CD4-positive, alpha-beta T cell (primary cell): ENCODE measurements at regions not wholly inside any gene's neighbourhood (a gene's known extent, or its start where the extent isn't known, plus 50 kb on each side); places are given as distances from the start of the nearest gene placed in this dataset.

Experiments
- ATAC-seq: fragments of 200-7000 bp; cut with Tn5 transposase; one replicate; pipeline ENCODE4 v1.10.0; 2022; ENCODE audit warnings: mild to moderate bottlenecking; ENCODE audit not compliant: poor library complexity
- CTCF ChIA-PET: fragments of 350-600 bp; sonication (Branson Sonifier 250); formaldehyde crosslinking; loops from one replicate; lab custom pipeline; 2021; ENCODE audit warnings: antibody characterized with exemption, inconsistent platforms; lab: Charles Lee
- POLR2A ChIA-PET: fragments of 350-600 bp; sonication (Branson Sonifier 250); formaldehyde crosslinking; loops from one replicate; lab custom pipeline; 2021; ENCODE audit warnings: antibody characterized with exemption, inconsistent platforms; lab: Charles Lee
- DNase-seq, 14 experiments: peaks; one replicate each; pipeline ENCODE4 v3.0.0-alpha.2; 2013 to 2020; ENCODE audit warnings: mixed read lengths in 2 of 14
- H3K27ac ChIP-seq, 2 donors: one replicate each; pipeline versions ENCODE4 v1.5.1 to v1.7.0; 2013; ENCODE audit warnings: low read length in 2 of 2, low read depth in 1 of 2, mild to moderate bottlenecking in 1 of 2
- H3K27me3 ChIP-seq, 2 experiments: 1 replicate in 1 of 2; 2 replicates in 1 of 2; pipeline versions ENCODE4 v1.6.1 to v1.7.0; 2013; ENCODE audit warnings: low read length in 2 of 2, control low read depth in 1 of 2, mild to moderate bottlenecking in 1 of 2, moderate library complexity in 1 of 2; ENCODE audit not compliant: insufficient read depth in 2 of 2, control insufficient read depth in 1 of 2
- H3K36me3 ChIP-seq: one replicate; pipeline ENCODE4 v1.6.1; 2013; ENCODE audit warnings: low read length, control low read depth; ENCODE audit not compliant: insufficient read depth
- H3K4me1 ChIP-seq: one replicate; pipeline ENCODE4 v1.6.1; 2013; ENCODE audit warnings: low read length, control low read depth; ENCODE audit not compliant: insufficient read depth
- H3K4me3 ChIP-seq: one replicate; pipeline ENCODE4 v1.5.1; 2013; ENCODE audit warnings: mild to moderate bottlenecking, low read length, moderate library complexity
- H3K9me3 ChIP-seq, 2 experiments: 1 replicate in 1 of 2; 2 replicates in 1 of 2; pipeline versions ENCODE4 v1.6.1 to v1.7.0; 2013; ENCODE audit warnings: low read length in 2 of 2, mild to moderate bottlenecking in 2 of 2, control low read depth in 1 of 2, moderate library complexity in 1 of 2; ENCODE audit not compliant: control insufficient read depth in 1 of 2, insufficient read depth in 1 of 2
- H3K27ac Mint-ChIP-seq: one replicate; pipeline ENCODE4 v1.8.0; 2020; ENCODE audit warnings: mixed read lengths
- H3K27me3 Mint-ChIP-seq: one replicate; pipeline ENCODE4 v1.8.0; 2021; ENCODE audit warnings: mixed read lengths
- H3K36me3 Mint-ChIP-seq: one replicate; pipeline ENCODE4 v1.8.0; 2021; ENCODE audit warnings: low read depth, mixed read lengths
- H3K4me1 Mint-ChIP-seq: one replicate; pipeline ENCODE4 v1.8.0; 2021; ENCODE audit warnings: low read depth, mixed read lengths
- H3K4me3 Mint-ChIP-seq: one replicate; pipeline ENCODE4 v1.8.0; 2020; ENCODE audit warnings: mild to moderate bottlenecking, mixed read lengths
- H3K9me3 Mint-ChIP-seq: one replicate; pipeline ENCODE4 v1.8.0; 2020; ENCODE audit warnings: mixed read lengths
- intact Hi-C, 2 experiments: fragments of 100-400 bp; cut with DNase I in 1 of 2; cut with micrococcal nuclease in 1 of 2; formaldehyde crosslinking; loops; one replicate each; pipeline versions ENCODE4 v1.15.1 to v1.9.0; 2023 to 2025; cut with DNase I, micrococcal nuclease
- TF ChIP-seq, protein P1 (sequence below): fragments of 200-600 bp; IDR thresholded peaks from one replicate; pipeline ENCODE4 v1.8.0; 2022; ENCODE audit warnings: antibody characterized with exemption, mild to moderate bottlenecking

DNA sequence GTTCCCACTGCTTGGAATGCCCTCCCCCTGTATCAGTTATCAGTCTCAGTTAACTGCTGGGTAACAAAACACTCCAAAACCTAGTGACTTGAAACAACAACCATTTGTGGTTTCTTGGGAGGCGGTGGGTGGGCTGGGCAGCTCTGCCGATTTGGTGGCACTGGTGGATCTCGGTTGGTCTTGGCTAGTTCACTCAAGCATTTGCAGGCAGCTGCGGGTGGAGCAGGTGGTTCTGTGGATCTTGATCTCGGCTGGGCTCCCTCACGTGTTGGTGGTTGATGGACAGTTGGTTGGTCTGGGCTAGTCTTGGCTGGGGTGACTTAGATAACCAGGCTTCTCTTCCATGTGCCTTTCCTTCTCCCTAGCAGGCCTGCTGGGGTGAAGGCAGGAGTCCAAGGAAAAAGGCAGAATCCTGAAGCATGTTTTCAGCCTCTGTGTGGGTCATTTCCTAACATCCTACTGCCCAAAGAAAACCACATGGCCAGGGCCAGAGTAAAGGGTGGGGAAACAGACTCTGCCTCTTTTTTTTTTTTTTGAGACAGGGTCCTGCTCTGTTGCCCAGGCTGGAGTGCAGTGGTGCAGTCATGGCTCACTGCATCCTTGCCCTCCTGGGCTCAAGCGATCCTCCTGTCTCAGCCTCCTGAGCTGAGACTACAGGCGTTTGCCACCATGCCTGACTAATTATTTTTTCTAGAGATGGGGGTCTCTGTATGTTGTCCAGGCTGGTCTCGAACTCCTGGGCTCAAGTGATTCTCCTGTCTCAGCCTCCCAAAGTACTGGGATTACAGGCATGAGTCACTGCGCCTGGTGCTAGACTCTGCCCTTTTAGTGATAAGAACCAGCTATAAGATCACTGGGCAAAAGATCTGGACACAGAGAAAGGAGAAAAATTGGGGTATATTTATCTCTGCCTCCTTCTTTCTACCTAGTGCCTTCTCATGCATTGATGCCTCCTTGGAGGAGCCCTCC is 183.7 kb downstream of the RGS3 start:
- H3K36me3 ChIP-seq = no peaks in the 10 kb centered on the region
- H3K9me3 Mint-ChIP-seq = no peaks in the 10 kb centered on the region
- H3K4me1 Mint-ChIP-seq = no peaks in the 10 kb centered on the region
- DNase-seq (no peak), ATAC-seq (no peak)
- no peaks in the 10 kb centered on the region for H3K4me1 ChIP-seq
- H3K27ac Mint-ChIP-seq = no peak overlapping the region
- H3K27me3 ChIP-seq = no peaks in the 10 kb centered on the region
- no peak overlapping the region for H3K4me3 Mint-ChIP-seq
- H3K27ac ChIP-seq = no peak overlapping the region
- ChIA-PET POLR2A (no interaction called here), CTCF (no interaction called here)
- intact Hi-C loops = no loop called here
- no peak overlapping the region for H3K4me3 ChIP-seq
- H3K36me3 Mint-ChIP-seq = no peaks in the 10 kb centered on the region
- TF ChIP-seq, protein P1, sequence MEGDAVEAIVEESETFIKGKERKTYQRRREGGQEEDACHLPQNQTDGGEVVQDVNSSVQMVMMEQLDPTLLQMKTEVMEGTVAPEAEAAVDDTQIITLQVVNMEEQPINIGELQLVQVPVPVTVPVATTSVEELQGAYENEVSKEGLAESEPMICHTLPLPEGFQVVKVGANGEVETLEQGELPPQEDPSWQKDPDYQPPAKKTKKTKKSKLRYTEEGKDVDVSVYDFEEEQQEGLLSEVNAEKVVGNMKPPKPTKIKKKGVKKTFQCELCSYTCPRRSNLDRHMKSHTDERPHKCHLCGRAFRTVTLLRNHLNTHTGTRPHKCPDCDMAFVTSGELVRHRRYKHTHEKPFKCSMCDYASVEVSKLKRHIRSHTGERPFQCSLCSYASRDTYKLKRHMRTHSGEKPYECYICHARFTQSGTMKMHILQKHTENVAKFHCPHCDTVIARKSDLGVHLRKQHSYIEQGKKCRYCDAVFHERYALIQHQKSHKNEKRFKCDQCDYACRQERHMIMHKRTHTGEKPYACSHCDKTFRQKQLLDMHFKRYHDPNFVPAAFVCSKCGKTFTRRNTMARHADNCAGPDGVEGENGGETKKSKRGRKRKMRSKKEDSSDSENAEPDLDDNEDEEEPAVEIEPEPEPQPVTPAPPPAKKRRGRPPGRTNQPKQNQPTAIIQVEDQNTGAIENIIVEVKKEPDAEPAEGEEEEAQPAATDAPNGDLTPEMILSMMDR = no peak
- H3K9me3 ChIP-seq = no peaks in the 10 kb centered on the region
- H3K27me3 Mint-ChIP-seq = peaks cover 12% of the 10 kb centered on the region

DNA sequence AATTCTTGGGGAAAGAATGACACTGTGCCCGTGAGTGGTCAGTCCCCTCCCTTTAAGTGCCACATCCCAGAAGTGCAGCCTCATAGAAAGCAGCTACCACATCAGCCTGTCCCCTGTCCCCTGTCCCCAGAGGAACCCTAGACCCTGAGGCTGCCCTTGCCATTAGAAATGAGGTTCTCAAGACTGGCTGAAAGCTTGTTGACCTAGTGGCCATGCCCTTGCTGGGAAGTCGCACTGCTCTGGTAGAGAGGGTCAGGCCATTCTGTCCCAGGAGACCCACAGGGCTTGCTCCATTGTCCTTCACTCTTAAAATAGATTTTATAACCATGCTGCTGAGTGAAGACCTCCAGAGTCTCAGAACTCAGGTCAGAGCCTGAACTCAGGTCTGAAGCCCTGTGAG is 184.5 kb downstream of the RGS3 start:
- Mint-ChIP-seq H3K4me1 (no peaks in the 10 kb centered on the region), H3K27me3 (peaks cover 4% of the 10 kb centered on the region), H3K36me3 (no peaks in the 10 kb centered on the region), H3K27ac (no peak overlapping the region), H3K9me3 (no peaks in the 10 kb centered on the region), H3K4me3 (no peak overlapping the region)
- no peaks in the 10 kb centered on the region for H3K27me3 ChIP-seq
- CTCF ChIA-PET = no interaction called here
- H3K4me3 ChIP-seq = no peak overlapping the region
- POLR2A ChIA-PET = no interaction called here
- TF ChIP-seq, protein P1 = no peak
- no peaks in the 10 kb centered on the region for H3K36me3 ChIP-seq
- ATAC-seq (no peak), DNase-seq (no peak)
- H3K27ac ChIP-seq = no peak overlapping the region
- no peaks in the 10 kb centered on the region for H3K4me1 ChIP-seq
- H3K9me3 ChIP-seq = no peaks in the 10 kb centered on the region
- intact Hi-C loops = no loop called here

DNA sequence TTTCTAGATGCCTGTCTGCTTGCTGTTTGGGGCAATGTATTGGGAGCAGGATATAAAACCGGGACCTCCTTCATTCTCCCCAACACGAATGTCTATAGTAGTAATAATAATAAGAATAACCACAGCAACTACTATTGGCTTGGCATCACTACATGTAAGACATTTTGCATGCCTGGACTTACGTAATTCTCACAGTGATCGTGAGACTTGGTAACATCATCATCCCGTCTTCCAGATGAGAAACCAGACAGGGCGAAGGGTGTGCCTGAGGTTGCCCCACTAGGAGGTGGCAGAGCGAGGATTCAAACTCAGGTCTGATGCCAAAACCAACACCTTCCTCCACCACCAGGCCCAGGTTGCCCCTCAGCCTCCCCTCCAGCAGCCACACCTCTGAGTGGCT is 185.1 kb downstream of the RGS3 start:
- POLR2A ChIA-PET = no interaction called here
- Histone ChIP-seq H3K27me3 (no peaks in the 10 kb centered on the region), H3K36me3 (no peaks in the 10 kb centered on the region), H3K27ac (no peak overlapping the region), H3K4me1 (no peaks in the 10 kb centered on the region), H3K4me3 (no peak overlapping the region), H3K9me3 (no peaks in the 10 kb centered on the region)
- CTCF ChIA-PET = no interaction called here
- H3K4me3 Mint-ChIP-seq = no peak overlapping the region
- H3K9me3 Mint-ChIP-seq = no peaks in the 10 kb centered on the region
- H3K27me3 Mint-ChIP-seq = peaks cover 4% of the 10 kb centered on the region
- DNase-seq = no peak
- TF ChIP-seq, protein P1 = no peak
- intact Hi-C loops = no loop called here
- no peaks in the 10 kb centered on the region for H3K4me1 Mint-ChIP-seq
- H3K27ac Mint-ChIP-seq = no peak overlapping the region
- no peak for ATAC-seq
- no peaks in the 10 kb centered on the region for H3K36me3 Mint-ChIP-seq
